ENCODE measurements at regions not wholly inside any gene's neighbourhood (a gene's known extent, or its start where the extent isn't known, plus 50 kb on each side); places are given as distances from the start of the nearest gene placed in this dataset.

DNA sequence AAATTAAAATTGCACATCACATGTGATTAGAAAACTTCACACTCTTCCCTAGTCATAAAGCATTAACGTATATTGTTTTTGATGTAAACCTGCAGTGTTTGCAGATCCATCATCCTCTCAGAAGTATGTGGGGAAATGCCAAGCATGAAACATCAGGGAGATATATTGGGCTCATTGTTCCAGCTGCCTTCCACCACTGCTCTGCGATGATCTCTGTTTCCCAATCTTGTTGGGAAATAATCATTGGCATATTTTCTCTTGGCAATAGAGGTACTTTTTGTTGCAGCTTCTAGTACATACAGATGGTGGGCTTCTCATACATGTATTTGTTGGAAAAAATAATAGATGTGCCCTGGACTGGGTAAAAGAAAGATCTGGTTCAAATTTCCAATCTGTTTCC lies 466.3 kb upstream of the HS3ST1 start:
- intact Hi-C loops (cut with micrococcal nuclease): no loop called here
- Histone ChIP-seq H3K4me3 (ENCODE audit: low read length) (no peak overlapping the region), H3K27ac (ENCODE audit: low read length) (no peak overlapping the region), H3K79me2 (ENCODE audit: low read length) (no peaks in the 10 kb centered on the region), H3K9me3 (ENCODE audit: low read length) (no peaks in the 10 kb centered on the region), H3K36me3 (ENCODE audit: low read depth, low read length) (no peaks in the 10 kb centered on the region), H4K20me1 (ENCODE audit: low read length) (no peaks in the 10 kb centered on the region), H3K27me3 (ENCODE audit: low read length) (no peaks in the 10 kb centered on the region), H3F3A (ENCODE audit: low read length, unreplicated experiment) (no peaks in the 10 kb centered on the region), H3K4me2 (ENCODE audit: low read length) (no peak overlapping the region), H3K4me1 (ENCODE audit: insufficient read depth, low read length) (no peaks in the 10 kb centered on the region), H3K9me2 (replicated peaks; ENCODE audit: low read length) (no peaks in the 10 kb centered on the region), H3K9ac (ENCODE audit: low read length) (no peak overlapping the region), H2AFZ (ENCODE audit: low read length) (no peak overlapping the region)
- no peak for DNase-seq
- no peak for ATAC-seq
- ChIA-PET POLR2A (ENCODE audit: unreplicated experiment) (no interaction called here), CTCF (no interaction called here)
- no TSS peak for BruUV-seq (replicated peaks)
- TF ChIP-seq, protein P1, sequence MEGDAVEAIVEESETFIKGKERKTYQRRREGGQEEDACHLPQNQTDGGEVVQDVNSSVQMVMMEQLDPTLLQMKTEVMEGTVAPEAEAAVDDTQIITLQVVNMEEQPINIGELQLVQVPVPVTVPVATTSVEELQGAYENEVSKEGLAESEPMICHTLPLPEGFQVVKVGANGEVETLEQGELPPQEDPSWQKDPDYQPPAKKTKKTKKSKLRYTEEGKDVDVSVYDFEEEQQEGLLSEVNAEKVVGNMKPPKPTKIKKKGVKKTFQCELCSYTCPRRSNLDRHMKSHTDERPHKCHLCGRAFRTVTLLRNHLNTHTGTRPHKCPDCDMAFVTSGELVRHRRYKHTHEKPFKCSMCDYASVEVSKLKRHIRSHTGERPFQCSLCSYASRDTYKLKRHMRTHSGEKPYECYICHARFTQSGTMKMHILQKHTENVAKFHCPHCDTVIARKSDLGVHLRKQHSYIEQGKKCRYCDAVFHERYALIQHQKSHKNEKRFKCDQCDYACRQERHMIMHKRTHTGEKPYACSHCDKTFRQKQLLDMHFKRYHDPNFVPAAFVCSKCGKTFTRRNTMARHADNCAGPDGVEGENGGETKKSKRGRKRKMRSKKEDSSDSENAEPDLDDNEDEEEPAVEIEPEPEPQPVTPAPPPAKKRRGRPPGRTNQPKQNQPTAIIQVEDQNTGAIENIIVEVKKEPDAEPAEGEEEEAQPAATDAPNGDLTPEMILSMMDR (conservative IDR thresholded peaks at IDR 0.05; ENCODE audit: low read depth, low read length): no peak
- TF ChIP-seq EZH2phosphoT487 (IDR thresholded peaks at IDR 0.05; ENCODE audit: borderline replicate concordance, low read length): no peak
- TF ChIP-seq EZH2 (IDR thresholded peaks at IDR 0.05; ENCODE audit: low read length, unreplicated experiment): no peak

DNA sequence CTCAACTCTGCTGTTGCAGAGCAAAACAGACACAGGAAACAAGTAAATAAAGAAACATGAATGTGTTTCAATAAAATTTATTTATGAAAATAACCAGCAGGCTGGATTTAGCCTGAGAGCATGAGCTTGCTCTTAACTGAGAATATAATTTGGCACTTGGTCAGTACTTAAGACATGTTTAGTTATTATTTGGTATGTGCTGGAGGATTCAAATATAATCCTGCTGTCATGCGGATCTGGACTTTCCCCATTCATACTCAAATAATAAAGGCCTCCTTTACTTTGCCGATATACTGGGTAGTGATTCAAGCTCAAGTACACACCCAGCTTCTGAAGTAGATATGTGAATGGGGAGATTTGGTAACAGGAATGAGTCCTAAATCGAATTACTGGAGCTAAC lies 465.5 kb upstream of the HS3ST1 start:
- H3F3A ChIP-seq (ENCODE audit: low read length, unreplicated experiment): no peaks in the 10 kb centered on the region
- no peak overlapping the region for H3K9ac ChIP-seq (ENCODE audit: low read length)
- TF ChIP-seq EZH2phosphoT487 (IDR thresholded peaks at IDR 0.05; ENCODE audit: borderline replicate concordance, low read length): no peak
- TF ChIP-seq, protein P1 (conservative IDR thresholded peaks at IDR 0.05; ENCODE audit: low read depth, low read length): no peak
- no peak for TF ChIP-seq EZH2 (IDR thresholded peaks at IDR 0.05; ENCODE audit: low read length, unreplicated experiment)
- no peaks in the 10 kb centered on the region for H3K9me2 ChIP-seq (replicated peaks; ENCODE audit: low read length)
- intact Hi-C loops (cut with micrococcal nuclease): no loop called here
- CTCF ChIA-PET: no interaction called here
- no peaks in the 10 kb centered on the region for H4K20me1 ChIP-seq (ENCODE audit: low read length)
- H3K79me2 ChIP-seq (ENCODE audit: low read length): no peaks in the 10 kb centered on the region
- H2AFZ ChIP-seq (ENCODE audit: low read length): no peak overlapping the region
- no peak overlapping the region for H3K4me3 ChIP-seq (ENCODE audit: low read length)
- DNase-seq (no peak), ATAC-seq (no peak)
- POLR2A ChIA-PET (ENCODE audit: unreplicated experiment): no interaction called here
- H3K27me3 ChIP-seq (ENCODE audit: low read length): no peaks in the 10 kb centered on the region
- H3K9me3 ChIP-seq (ENCODE audit: low read length): no peaks in the 10 kb centered on the region
- H3K36me3 ChIP-seq (ENCODE audit: low read depth, low read length): no peaks in the 10 kb centered on the region
- no peak overlapping the region for H3K27ac ChIP-seq (ENCODE audit: low read length)
- H3K4me1 ChIP-seq (ENCODE audit: insufficient read depth, low read length): no peaks in the 10 kb centered on the region
- H3K4me2 ChIP-seq (ENCODE audit: low read length): no peak overlapping the region
- BruUV-seq (replicated peaks): no TSS peak

DNA sequence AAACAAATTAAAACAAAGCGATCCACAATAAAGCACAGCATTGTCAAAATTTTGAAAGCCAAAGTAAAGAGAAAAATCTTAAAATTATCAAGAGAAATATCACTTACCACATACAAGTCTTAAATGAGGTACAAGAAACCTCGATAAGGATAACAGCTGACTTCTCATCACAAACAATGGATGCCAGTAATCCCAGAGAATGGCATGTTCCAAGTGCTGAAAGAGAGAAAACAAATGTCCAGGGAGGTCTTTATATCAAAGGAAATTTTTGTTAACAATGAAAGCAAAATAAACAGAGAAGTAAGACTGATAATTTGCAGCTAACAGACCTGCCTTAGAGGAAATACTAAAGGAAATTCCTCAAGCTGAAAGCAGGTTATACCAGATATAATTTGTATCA lies 460.4 kb upstream of the HS3ST1 start:
- Histone ChIP-seq H3K4me1 (ENCODE audit: insufficient read depth, low read length) (no peaks in the 10 kb centered on the region), H3K36me3 (ENCODE audit: low read depth, low read length) (no peaks in the 10 kb centered on the region), H3F3A (ENCODE audit: low read length, unreplicated experiment) (no peaks in the 10 kb centered on the region), H3K4me3 (ENCODE audit: low read length) (no peak overlapping the region), H3K9me2 (replicated peaks; ENCODE audit: low read length) (no peaks in the 10 kb centered on the region), H3K4me2 (ENCODE audit: low read length) (no peak overlapping the region), H3K27me3 (ENCODE audit: low read length) (no peaks in the 10 kb centered on the region), H3K79me2 (ENCODE audit: low read length) (no peaks in the 10 kb centered on the region), H4K20me1 (ENCODE audit: low read length) (no peaks in the 10 kb centered on the region), H2AFZ (ENCODE audit: low read length) (no peak overlapping the region), H3K9ac (ENCODE audit: low read length) (no peak overlapping the region), H3K9me3 (ENCODE audit: low read length) (no peaks in the 10 kb centered on the region), H3K27ac (ENCODE audit: low read length) (no peak overlapping the region)
- ATAC-seq (no peak), DNase-seq (no peak)
- no peak for TF ChIP-seq EZH2phosphoT487 (IDR thresholded peaks at IDR 0.05; ENCODE audit: borderline replicate concordance, low read length)
- TF ChIP-seq, protein P1 (conservative IDR thresholded peaks at IDR 0.05; ENCODE audit: low read depth, low read length): no peak
- TF ChIP-seq EZH2 (IDR thresholded peaks at IDR 0.05; ENCODE audit: low read length, unreplicated experiment): no peak
- BruUV-seq (replicated peaks): no TSS peak
- ChIA-PET CTCF (no interaction called here), POLR2A (ENCODE audit: unreplicated experiment) (no interaction called here)
- intact Hi-C loops (cut with micrococcal nuclease): no loop called here

Measured in PC-3 (cell line).